Uterus (tissue), 2 donors: ENCODE measurements at regions not wholly inside any gene's neighbourhood (a gene's known extent, or its start where the extent isn't known, plus 50 kb on each side); places are given as distances from the start of the nearest gene placed in this dataset.

Experiments used
- POLR2A ChIP-seq, 2 donors: fragments of 450-650 bp; IDR thresholded peaks; one replicate each; pipeline ENCODE4 v1.6.1; 2016; ENCODE audit warnings: antibody characterized with exemption in 2 of 2, mild to moderate bottlenecking in 1 of 2, moderate library complexity in 1 of 2
- TF ChIP-seq, protein P1 (sequence below), 4 experiments: fragments of 200-600 bp in 2 of 4; fragments of 450-650 bp in 2 of 4; sonication (generic) in 2 of 4; IDR thresholded peaks; one replicate each; pipeline ENCODE4 v1.5.1; 2016 to 2019; ENCODE audit warnings: antibody characterized with exemption in 4 of 4, mild to moderate bottlenecking in 2 of 4, moderate library complexity in 1 of 4

DNA sequence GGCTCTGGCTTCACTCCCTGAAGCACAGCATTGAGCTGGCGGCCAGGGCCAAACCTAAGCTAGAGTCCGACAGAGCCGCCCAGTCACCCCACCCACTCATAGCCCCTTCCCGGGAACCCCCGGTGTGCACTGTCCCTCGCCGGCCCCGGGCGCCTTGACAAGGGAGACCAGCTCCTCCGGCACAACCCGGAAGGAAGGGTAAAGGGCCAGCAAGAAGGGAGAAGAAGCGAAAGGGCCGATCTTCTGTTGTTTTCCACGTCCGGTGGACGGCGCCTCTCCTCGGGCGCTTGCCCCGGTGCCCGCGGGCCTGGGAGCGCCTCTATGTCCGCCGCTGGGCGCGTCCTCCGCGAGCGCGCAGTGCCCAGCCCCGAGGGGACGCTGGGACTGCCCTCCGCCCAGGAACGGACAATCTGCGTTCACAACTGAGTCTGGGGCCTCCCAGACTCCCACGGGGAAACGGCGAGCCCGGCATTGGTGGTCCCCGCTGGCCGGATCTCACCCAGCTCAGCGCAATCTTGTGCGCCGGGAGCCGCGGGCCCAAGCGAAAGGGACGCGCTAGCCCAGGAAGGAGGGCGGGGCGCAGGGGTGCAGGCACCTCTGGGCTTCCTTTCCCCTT is 172.5 kb upstream of the MIR17HG start:
- TF ChIP-seq, protein P1, sequence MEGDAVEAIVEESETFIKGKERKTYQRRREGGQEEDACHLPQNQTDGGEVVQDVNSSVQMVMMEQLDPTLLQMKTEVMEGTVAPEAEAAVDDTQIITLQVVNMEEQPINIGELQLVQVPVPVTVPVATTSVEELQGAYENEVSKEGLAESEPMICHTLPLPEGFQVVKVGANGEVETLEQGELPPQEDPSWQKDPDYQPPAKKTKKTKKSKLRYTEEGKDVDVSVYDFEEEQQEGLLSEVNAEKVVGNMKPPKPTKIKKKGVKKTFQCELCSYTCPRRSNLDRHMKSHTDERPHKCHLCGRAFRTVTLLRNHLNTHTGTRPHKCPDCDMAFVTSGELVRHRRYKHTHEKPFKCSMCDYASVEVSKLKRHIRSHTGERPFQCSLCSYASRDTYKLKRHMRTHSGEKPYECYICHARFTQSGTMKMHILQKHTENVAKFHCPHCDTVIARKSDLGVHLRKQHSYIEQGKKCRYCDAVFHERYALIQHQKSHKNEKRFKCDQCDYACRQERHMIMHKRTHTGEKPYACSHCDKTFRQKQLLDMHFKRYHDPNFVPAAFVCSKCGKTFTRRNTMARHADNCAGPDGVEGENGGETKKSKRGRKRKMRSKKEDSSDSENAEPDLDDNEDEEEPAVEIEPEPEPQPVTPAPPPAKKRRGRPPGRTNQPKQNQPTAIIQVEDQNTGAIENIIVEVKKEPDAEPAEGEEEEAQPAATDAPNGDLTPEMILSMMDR (IDR thresholded peaks at IDR 0.05) = no peak
- no peak for TF ChIP-seq POLR2A (IDR thresholded peaks at IDR 0.05)
